ENCODE measurements at regions not wholly inside any gene's neighbourhood (a gene's known extent, or its start where the extent isn't known, plus 50 kb on each side); places are given as distances from the start of the nearest gene placed in this dataset.

DNA sequence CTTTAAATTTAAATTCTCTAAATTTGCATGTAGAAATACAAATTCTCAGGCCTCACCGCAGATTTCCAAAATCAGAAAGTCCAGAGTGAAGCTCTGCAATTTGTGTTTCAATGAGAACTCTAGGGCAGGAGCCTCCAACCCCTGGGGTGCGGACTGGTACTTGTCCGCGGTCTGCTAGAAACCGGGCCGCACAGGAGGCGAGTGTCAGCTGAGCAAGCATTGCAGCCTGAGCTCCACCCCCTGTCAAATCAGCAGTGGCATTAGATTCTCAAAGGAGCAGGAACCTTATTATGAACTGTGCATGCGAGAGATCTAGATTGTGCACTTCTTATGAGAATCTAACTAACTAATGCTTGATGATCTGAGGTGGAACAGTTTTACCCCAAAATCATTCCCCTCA is 203.0 kb upstream of the PCSK2 start:
- DNase-seq, result peak; percentile 60

GRCh38 chr20:17024513-17025119 is 202.2 kb upstream of the PCSK2 start:
- DNase-seq, result no peak

- no peak for DNase-seq
Measured at GRCh38 chr20:17026346-17026745, 200.5 kb upstream of the PCSK2 start.

DNA sequence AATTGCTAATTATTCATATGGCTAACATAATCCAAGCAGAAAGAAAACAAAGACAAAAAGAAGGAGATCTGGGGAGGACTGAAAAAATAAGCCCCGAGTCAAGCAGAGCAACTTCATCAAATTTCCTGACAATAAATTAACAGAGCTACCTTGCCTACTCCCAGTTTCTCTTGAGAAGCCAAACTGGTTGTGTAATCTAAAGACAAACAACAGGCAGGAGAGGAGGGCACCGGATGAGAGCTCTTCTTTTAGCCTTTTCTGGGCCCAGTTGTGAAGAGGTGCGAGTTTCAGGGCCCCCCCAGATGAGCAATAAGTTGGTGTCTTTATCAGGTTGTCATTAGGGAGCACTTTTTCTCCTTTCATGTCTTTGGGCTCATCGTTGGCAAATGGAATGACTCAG is 197.1 kb upstream of the PCSK2 start:
- no peak for DNase-seq

DNA sequence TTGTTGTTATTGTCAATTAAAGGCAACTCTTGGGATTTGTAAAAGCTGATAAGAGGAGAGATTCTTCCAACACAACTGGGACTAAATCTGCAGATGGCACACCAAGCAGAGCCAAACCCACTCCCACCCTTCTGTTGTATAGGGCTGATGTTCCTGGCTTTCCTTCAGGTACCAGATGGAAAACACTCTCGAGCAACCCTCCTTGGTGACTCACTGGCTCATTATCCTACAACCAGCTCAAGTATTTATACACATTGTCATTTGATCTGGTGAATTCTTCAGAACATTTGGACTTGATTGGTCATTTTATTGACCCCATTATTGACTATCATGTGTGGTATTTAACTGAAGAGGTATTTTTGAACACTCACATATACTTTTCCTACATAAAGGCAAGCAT is 190.3 kb upstream of the PCSK2 start:
- DNase-seq, result peak; percentile 50

GRCh38 chr20:17042122-17042521 is 184.7 kb upstream of the PCSK2 start:
- no peak for DNase-seq

DNA sequence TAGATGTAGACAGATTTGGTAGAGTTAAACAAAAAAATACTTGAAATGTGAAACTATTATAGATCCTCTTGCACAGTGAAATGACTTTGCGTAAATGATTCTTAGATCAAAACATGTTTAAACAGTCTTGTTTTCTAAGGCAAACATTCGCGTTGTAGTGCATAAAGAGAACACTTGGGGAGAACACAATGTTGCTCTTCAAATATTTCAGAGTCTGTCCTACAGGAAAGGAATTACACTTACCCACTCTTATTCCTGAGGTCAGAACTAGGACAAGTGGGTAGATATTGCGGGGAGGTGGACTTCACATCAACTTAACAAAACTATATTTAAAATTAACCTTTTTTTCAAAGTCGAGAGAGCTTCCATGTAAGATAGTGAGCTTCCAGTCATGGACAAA is 183.5 kb upstream of the PCSK2 start:
- DNase-seq, result no peak

GRCh38 chr20:17044891-17045290 is 181.9 kb upstream of the PCSK2 start:
- no peak for DNase-seq

GRCh38 chr20:17059465-17059864 is 167.4 kb upstream of the PCSK2 start:
- DNase-seq, result peak; percentile 91

GRCh38 chr20:17061715-17062114 is 165.1 kb upstream of the PCSK2 start:
- peak; percentile 8 for DNase-seq

DNA sequence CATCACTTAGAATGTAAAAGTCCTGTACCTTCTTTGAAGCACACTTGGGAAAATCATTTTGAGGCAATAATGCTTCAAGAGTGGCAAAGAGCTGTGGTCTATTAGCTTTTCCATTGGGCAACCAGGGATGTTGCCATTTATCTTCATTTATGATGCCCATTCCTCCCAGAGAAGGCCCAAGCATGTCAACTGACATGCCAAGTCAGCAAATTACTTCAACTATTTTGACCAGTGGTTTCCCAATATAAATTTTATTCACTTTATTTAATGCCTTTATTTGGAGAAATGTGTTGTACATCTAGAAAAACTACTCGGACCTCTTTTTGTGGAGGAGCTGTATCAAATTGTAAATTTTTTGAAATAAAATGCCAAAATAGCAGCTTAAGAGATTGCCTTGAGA is 164.1 kb upstream of the PCSK2 start:
- DNase-seq, result no peak

DNA sequence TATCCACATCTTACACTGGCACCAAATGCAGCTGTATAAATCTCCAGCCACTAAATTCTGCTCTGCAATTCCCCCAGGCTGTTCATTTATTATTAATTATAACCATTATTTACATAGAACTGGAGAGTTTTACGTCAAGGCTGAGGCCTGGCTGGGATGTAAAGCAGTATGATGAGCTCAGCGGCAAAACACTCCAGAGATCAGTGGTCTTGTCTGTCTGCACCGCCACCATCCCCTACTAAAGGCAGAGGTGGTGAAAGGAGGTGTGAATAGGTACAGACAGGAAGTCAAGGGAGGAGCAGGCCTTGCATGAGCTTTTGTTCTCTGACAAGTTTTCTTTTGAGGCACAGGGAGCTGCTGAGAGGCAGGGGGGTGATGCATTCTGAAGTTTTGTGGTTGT is 159.9 kb upstream of the PCSK2 start:
- peak; percentile 67 for DNase-seq

GRCh38 chr20:17068084-17068711 is 158.6 kb upstream of the PCSK2 start:
- no peak for DNase-seq

DNA sequence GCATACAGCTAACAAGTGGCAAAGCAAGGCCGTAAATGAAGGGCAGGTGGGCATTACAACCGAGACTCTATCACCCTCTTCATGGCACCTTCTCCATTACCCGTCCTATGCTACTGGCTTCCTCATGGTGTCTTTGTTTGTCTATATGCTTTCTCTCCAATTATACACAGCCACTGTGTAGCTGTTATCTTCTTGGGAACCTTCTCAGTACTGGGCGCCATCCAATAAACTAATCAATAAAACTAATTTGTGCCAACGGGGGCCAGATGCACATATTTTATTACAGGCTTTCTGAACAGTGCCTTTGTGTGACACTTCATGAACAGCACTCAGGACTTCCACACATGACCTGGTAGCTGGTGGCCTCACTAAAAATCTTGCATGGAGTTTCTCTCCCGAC is 149.8 kb upstream of the PCSK2 start:
- DNase-seq, result no peak

DNA sequence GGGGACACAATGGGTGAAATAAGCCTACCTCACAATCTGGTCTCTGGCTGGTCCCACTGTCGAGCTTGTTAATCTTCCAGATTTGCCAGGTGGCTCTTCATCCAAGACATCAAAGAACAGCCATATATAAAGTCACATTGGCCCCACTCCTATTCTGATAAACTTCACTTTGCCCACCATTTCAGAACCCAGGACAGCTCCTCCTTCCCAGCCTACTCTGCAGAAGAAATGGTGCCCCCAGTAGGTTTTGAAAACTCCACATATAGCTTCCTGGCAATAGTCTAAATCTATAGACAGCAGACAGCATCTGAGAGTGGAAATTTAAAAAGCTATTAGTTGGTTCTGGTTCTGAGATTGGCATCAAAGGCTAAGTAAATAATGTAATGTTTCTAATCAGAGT is 143.1 kb upstream of the PCSK2 start:
- no peak for DNase-seq

- DNase-seq, result no peak
Measured at GRCh38 chr20:17084909-17085308, 141.9 kb upstream of the PCSK2 start.

DNA sequence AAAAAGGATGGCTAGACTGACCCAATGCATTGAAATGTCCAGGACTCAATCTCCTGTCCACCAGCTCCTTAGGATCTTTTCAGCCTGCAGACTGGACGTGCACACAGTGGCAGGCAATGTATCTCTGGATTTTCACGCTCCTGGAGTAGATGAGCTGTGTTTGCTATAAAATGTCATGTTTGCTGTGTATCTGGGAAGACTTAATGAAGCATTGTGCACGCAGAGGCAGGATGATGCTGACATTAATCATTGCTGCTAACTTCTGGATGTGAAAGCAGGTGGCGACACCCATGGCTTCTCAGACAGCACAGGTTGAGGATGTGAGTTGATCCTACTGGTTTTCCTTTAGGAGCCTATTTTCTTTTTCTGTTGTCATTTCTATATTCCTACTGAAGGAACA is 133.1 kb upstream of the PCSK2 start:
- no peak for DNase-seq

DNA sequence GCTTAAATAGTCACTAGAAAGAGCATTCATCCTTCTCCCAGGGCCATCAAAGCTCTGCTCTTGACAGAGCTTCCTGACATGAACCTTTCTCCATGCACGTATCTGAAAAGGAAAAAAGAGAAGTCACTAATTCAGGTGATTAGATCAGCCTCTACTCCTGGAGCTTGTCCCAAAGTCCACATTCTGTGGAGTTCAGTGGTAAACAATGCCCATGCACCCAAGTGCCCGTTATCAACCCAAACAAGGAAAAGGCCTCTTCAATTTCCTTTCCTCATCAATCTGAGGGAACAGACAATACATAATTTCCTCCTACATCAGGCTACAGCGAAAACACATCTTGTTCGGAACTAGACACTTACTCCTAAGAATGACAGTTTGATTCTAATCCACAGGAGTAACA is 129.2 kb upstream of the PCSK2 start:
- DNase-seq, result no peak

DNA sequence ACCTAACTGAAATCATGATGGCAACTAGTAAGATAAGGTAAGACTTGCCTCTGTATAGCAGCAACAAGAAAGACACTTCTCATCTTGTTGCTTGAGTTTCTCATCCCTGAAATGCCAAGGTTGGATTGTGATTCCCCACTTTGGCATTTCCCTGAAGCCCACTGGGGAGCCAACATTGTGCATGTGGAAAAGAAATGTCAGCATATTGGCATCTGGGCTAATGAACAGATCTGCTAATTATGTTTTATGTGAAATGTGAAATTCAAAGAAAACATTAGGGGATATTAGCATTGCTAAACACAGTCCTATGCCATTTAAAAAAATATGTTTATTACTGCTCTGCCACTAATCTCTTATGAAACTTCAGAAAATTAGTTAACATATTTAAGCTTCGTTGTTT is 126.3 kb upstream of the PCSK2 start:
- DNase-seq, result no peak

- no peak for DNase-seq
Measured at GRCh38 chr20:17107127-17107526, 119.7 kb upstream of the PCSK2 start.

- no peak for DNase-seq
Measured at GRCh38 chr20:17108896-17109295, 117.9 kb upstream of the PCSK2 start.

DNA sequence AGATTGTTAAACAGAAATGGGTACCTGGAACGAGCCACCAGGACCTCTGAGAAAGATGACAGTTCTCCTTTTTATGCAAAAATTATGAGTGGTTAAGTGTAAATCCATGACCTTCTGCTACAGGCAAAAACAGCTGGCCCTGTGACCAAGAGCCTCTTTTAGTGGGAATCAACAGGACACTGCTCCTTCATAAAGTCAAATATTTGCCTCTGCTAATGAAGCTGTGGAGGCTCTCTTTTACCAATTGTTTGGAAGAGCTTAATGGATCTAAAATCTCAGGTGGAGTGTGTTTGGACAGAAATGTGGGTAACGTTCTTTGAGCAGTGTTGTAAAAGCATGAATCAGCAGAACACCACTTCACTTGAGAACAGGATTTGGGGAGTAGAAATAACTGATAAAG is 117.5 kb upstream of the PCSK2 start:
- DNase-seq, result no peak

DNA sequence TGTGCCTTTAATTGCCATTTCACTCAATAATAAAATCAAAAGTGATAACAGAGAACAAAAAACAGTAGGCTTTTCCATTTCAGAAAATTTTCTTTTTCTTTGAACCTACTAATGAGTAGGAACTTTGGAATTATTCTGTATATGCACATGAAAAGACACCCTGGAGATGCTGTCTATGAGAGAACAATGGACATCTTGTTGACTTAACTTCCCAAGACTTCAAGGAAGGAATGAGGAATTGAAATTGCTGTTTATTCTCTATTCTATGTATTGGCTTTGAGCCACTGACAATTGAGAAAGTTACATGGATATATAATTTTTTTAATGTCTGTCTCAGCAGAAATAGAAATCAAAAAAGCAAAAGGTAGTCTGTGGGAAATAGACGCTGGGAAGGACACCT is 98.6 kb upstream of the PCSK2 start:
- DNase-seq, result no peak

- no peak for DNase-seq
Measured at GRCh38 chr20:17129089-17129488, 97.8 kb upstream of the PCSK2 start.

DNA sequence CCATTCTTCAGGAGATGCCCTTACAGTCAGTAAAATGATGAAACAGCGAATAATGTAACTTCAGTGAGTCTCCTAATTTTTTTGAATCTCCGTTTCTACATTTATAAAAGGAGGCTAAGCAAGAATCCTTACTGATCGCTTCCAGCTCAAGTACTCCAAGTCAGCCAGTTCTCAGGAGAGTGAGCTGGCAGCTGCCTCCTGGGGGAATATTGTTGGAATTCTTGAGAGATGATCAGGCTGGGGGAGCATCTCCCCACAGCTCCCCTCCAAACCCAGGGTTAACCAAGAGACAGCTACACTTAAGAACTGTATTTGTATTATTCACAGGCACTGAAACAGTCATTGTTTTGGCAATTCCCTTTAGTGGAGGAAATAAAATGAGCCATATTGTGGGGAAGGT is 89.1 kb upstream of the PCSK2 start:
- DNase-seq, result no peak

All from NCI-H510A (cell line).